ENCODE measurements at regions not wholly inside any gene's neighbourhood (a gene's known extent, or its start where the extent isn't known, plus 50 kb on each side); places are given as distances from the start of the nearest gene placed in this dataset.

- TF ChIP-seq, protein P1, sequence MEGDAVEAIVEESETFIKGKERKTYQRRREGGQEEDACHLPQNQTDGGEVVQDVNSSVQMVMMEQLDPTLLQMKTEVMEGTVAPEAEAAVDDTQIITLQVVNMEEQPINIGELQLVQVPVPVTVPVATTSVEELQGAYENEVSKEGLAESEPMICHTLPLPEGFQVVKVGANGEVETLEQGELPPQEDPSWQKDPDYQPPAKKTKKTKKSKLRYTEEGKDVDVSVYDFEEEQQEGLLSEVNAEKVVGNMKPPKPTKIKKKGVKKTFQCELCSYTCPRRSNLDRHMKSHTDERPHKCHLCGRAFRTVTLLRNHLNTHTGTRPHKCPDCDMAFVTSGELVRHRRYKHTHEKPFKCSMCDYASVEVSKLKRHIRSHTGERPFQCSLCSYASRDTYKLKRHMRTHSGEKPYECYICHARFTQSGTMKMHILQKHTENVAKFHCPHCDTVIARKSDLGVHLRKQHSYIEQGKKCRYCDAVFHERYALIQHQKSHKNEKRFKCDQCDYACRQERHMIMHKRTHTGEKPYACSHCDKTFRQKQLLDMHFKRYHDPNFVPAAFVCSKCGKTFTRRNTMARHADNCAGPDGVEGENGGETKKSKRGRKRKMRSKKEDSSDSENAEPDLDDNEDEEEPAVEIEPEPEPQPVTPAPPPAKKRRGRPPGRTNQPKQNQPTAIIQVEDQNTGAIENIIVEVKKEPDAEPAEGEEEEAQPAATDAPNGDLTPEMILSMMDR (conservative IDR thresholded peaks at IDR 0.05) = no peak
- TF ChIP-seq ZFX (IDR thresholded peaks at IDR 0.05) = no peak
Observed at GRCh38 chr14:22509751-22510300, 79.2 kb downstream of the DAD1 start.

Measured in C4-2B (cell line).